ENCODE measurements at regions not wholly inside any gene's neighbourhood (a gene's known extent, or its start where the extent isn't known, plus 50 kb on each side); places are given as distances from the start of the nearest gene placed in this dataset.

- DNase-seq (ENCODE audit: extremely low read depth in 1 of 11, low read depth in 9 of 11, low spot score in 4 of 11): no peak
Measured at GRCh38 chr9:80030801-80031200, 459.0 kb downstream of the TLE4 start.

- DNase-seq (ENCODE audit: extremely low read depth in 1 of 11, low read depth in 9 of 11, low spot score in 4 of 11): peak in 4 of 11 donors; percentile 8 to 33 (median 22)
Measured at GRCh38 chr9:80028501-80028900, 456.7 kb downstream of the TLE4 start.

GRCh38 chr9:80025796-80026520 lies 454.2 kb downstream of the TLE4 start:
- DNase-seq (ENCODE audit: extremely low read depth in 1 of 11, low read depth in 9 of 11, low spot score in 4 of 11): no peak

GRCh38 chr9:80025131-80025530 lies 453.4 kb downstream of the TLE4 start:
- DNase-seq (ENCODE audit: extremely low read depth in 1 of 11, low read depth in 9 of 11, low spot score in 4 of 11): no peak

GRCh38 chr9:80020530-80020929 lies 448.8 kb downstream of the TLE4 start:
- no peak for DNase-seq (ENCODE audit: extremely low read depth in 1 of 11, low read depth in 9 of 11, low spot score in 4 of 11)

- no peak for DNase-seq (ENCODE audit: extremely low read depth in 1 of 11, low read depth in 9 of 11, low spot score in 4 of 11)
Measured at GRCh38 chr9:80020056-80020455, 448.3 kb downstream of the TLE4 start.

GRCh38 chr9:80013891-80014290 lies 442.1 kb downstream of the TLE4 start:
- DNase-seq (ENCODE audit: extremely low read depth in 1 of 11, low read depth in 9 of 11, low spot score in 4 of 11): no peak

GRCh38 chr9:80012557-80013330 lies 441.0 kb downstream of the TLE4 start:
- DNase-seq (ENCODE audit: extremely low read depth in 1 of 11, low read depth in 9 of 11, low spot score in 4 of 11): no peak

GRCh38 chr9:80009204-80009603 lies 437.4 kb downstream of the TLE4 start:
- DNase-seq (ENCODE audit: extremely low read depth in 1 of 11, low read depth in 9 of 11, low spot score in 4 of 11): no peak

GRCh38 chr9:80004714-80005113 lies 432.9 kb downstream of the TLE4 start:
- DNase-seq (ENCODE audit: extremely low read depth in 1 of 11, low read depth in 9 of 11, low spot score in 4 of 11): no peak

GRCh38 chr9:79990536-79990935 lies 418.8 kb downstream of the TLE4 start:
- DNase-seq (ENCODE audit: extremely low read depth in 1 of 11, low read depth in 9 of 11, low spot score in 4 of 11): no peak

- DNase-seq (ENCODE audit: extremely low read depth in 1 of 11, low read depth in 9 of 11, low spot score in 4 of 11): no peak
Measured at GRCh38 chr9:79989079-79989478, 417.3 kb downstream of the TLE4 start.

GRCh38 chr9:79988126-79988525 lies 416.4 kb downstream of the TLE4 start:
- no peak for DNase-seq (ENCODE audit: extremely low read depth in 1 of 11, low read depth in 9 of 11, low spot score in 4 of 11)

GRCh38 chr9:79986437-79986836 lies 414.7 kb downstream of the TLE4 start:
- no peak for DNase-seq (ENCODE audit: extremely low read depth in 1 of 11, low read depth in 9 of 11, low spot score in 4 of 11)

- no peak for DNase-seq (ENCODE audit: extremely low read depth in 1 of 11, low read depth in 9 of 11, low spot score in 4 of 11)
Measured at GRCh38 chr9:79985772-79986171, 414.0 kb downstream of the TLE4 start.

- no peak for DNase-seq (ENCODE audit: extremely low read depth in 1 of 11, low read depth in 9 of 11, low spot score in 4 of 11)
Measured at GRCh38 chr9:79985264-79985663, 413.5 kb downstream of the TLE4 start.

- DNase-seq (ENCODE audit: extremely low read depth in 1 of 11, low read depth in 9 of 11, low spot score in 4 of 11): no peak
Measured at GRCh38 chr9:79984429-79985067, 412.8 kb downstream of the TLE4 start.

GRCh38 chr9:79980432-79980831 lies 408.7 kb downstream of the TLE4 start:
- peak in 2 of 11 donors; percentile 34 to 55 for DNase-seq (ENCODE audit: extremely low read depth in 1 of 11, low read depth in 9 of 11, low spot score in 4 of 11)

GRCh38 chr9:79977510-79978197 lies 405.9 kb downstream of the TLE4 start:
- DNase-seq (ENCODE audit: extremely low read depth in 1 of 11, low read depth in 9 of 11, low spot score in 4 of 11): no peak

- DNase-seq (ENCODE audit: extremely low read depth in 1 of 11, low read depth in 9 of 11, low spot score in 4 of 11): no peak
Measured at GRCh38 chr9:79977074-79977435, 405.3 kb downstream of the TLE4 start.

Measured in renal cortex interstitium (tissue), 11 donors.